ENCODE measurements at regions not wholly inside any gene's neighbourhood (a gene's known extent, or its start where the extent isn't known, plus 50 kb on each side); places are given as distances from the start of the nearest gene placed in this dataset.
"Not testable (repeated sequence)": the region's sequence is repeated elsewhere in the genome, so short reads cannot be mapped to it uniquely, and the experiment has no call there.

- no peak for DNase-seq
Observed at GRCh38 chr2:83233326-83233725, 1225.8 kb downstream of the SUCLG1 start.

- no peak for DNase-seq
Observed at GRCh38 chr2:83229443-83229842, 1229.6 kb downstream of the SUCLG1 start.

GRCh38 chr2:83224591-83225200 lies 1234.4 kb downstream of the SUCLG1 start:
- DNase-seq = no peak

GRCh38 chr2:83221258-83221657 lies 1237.8 kb downstream of the SUCLG1 start:
- DNase-seq = no peak

- no peak for DNase-seq
Observed at GRCh38 chr2:83217854-83218253, 1241.2 kb downstream of the SUCLG1 start.

GRCh38 chr2:83196225-83196624 lies 1262.9 kb downstream of the SUCLG1 start:
- no peak for DNase-seq

- no peak for DNase-seq
Observed at GRCh38 chr2:83191316-83191715, 1267.8 kb downstream of the SUCLG1 start.

- DNase-seq = no peak
Observed at GRCh38 chr2:83186105-83186760, 1272.8 kb downstream of the SUCLG1 start.

GRCh38 chr2:83180862-83181530 lies 1278.1 kb downstream of the SUCLG1 start:
- not testable (repeated sequence) for DNase-seq

- DNase-seq = no peak
Observed at GRCh38 chr2:83176539-83176938, 1282.5 kb downstream of the SUCLG1 start.

- DNase-seq = no peak
Observed at GRCh38 chr2:83172841-83173240, 1286.2 kb downstream of the SUCLG1 start.

GRCh38 chr2:83168377-83168776 lies 1290.7 kb downstream of the SUCLG1 start:
- DNase-seq = no peak

GRCh38 chr2:83162421-83162820 lies 1296.7 kb downstream of the SUCLG1 start:
- DNase-seq = no peak

- DNase-seq = no peak
Observed at GRCh38 chr2:83160571-83160970, 1298.5 kb downstream of the SUCLG1 start.

GRCh38 chr2:83155826-83156225 lies 1303.3 kb downstream of the SUCLG1 start:
- no peak for DNase-seq

- DNase-seq = no peak
Observed at GRCh38 chr2:83143946-83144345, 1315.1 kb downstream of the SUCLG1 start.

- DNase-seq = no peak
Observed at GRCh38 chr2:83142934-83143333, 1316.1 kb downstream of the SUCLG1 start.

GRCh38 chr2:83115606-83116005 lies 1343.5 kb downstream of the SUCLG1 start:
- no peak for DNase-seq

- DNase-seq = no peak
Observed at GRCh38 chr2:83115155-83115554, 1343.9 kb downstream of the SUCLG1 start.

- DNase-seq = no peak
Observed at GRCh38 chr2:83113953-83114352, 1345.1 kb downstream of the SUCLG1 start.

- DNase-seq = no peak
Observed at GRCh38 chr2:83112858-83113257, 1346.2 kb downstream of the SUCLG1 start.

GRCh38 chr2:83109284-83109683 lies 1349.8 kb downstream of the SUCLG1 start:
- DNase-seq = no peak

GRCh38 chr2:83106853-83107252 lies 1352.2 kb downstream of the SUCLG1 start:
- DNase-seq = no peak

GRCh38 chr2:83104202-83104601 lies 1354.9 kb downstream of the SUCLG1 start:
- no peak for DNase-seq
